Tibial artery (tissue), 4 donors: ENCODE measurements at regions not wholly inside any gene's neighbourhood (a gene's known extent, or its start where the extent isn't known, plus 50 kb on each side); places are given as distances from the start of the nearest gene placed in this dataset.

Source experiments
- DNase-seq, 2 donors: peaks; one replicate each; pipeline ENCODE4 v3.0.0-alpha.2; 2019
- H3K27ac ChIP-seq, 2 donors: fragments of 200-600 bp; sonication (generic) in 1 of 2; 1 replicate in 1 of 2; 2 replicates in 1 of 2; pipeline ENCODE4 v1.5.1; 2018 to 2019; ENCODE audit warnings: mild to moderate bottlenecking in 1 of 2
- H3K27me3 ChIP-seq, 2 donors: fragments of 200-600 bp; sonication (generic) in 1 of 2; one replicate each; pipeline versions ENCODE4 v1.5.1 to v1.6.0; 2016 to 2019
- H3K36me3 ChIP-seq, 3 donors: fragments of 200-600 bp; sonication (generic) in 2 of 3; one replicate each; pipeline ENCODE4 v1.5.1; 2016 to 2019; ENCODE audit warnings: mild to moderate bottlenecking in 2 of 3
- H3K4me1 ChIP-seq, 4 donors: fragments of 200-600 bp; sonication (generic) in 2 of 4; 1 replicate in 3 of 4; 2 replicates in 1 of 4; pipeline ENCODE4 v1.5.1; 2016 to 2019
- H3K4me3 ChIP-seq, 2 donors: fragments of 200-600 bp; sonication (generic) in 1 of 2; 1 replicate in 1 of 2; 2 replicates in 1 of 2; pipeline ENCODE4 v1.5.1; 2018 to 2019; ENCODE audit warnings: mild to moderate bottlenecking in 2 of 2
- H3K9me3 ChIP-seq, 3 donors: fragments of 200-600 bp; sonication (generic) in 1 of 3; one replicate each; pipeline ENCODE4 v1.5.1; 2016 to 2019
- intact Hi-C: fragments of 100-400 bp; cut with DNase I; formaldehyde crosslinking; loops from one replicate; pipeline ENCODE4 v1.15.0; 2023; ENCODE audit warnings: low total_unique reads
- TF ChIP-seq, protein P1 (sequence below), 2 experiments: fragments of 200-600 bp in 1 of 2; fragments of 450-650 bp in 1 of 2; IDR thresholded peaks; one replicate each; pipeline ENCODE4 v1.5.1; 2017 to 2019; ENCODE audit warnings: antibody characterized with exemption in 2 of 2, mild to moderate bottlenecking in 1 of 2, moderate library complexity in 1 of 2

GRCh38 chr2:146853741-146854444 lies 990.9 kb upstream of the ACVR2A start:
- Histone ChIP-seq H3K36me3 (no peaks in the 10 kb centered on the region), H3K9me3 (no peaks in the 10 kb centered on the region), H3K27me3 (no peaks in the 10 kb centered on the region), H3K4me1 (no peaks in the 10 kb centered on the region), H3K27ac (no peak overlapping the region), H3K4me3 (no peak overlapping the region)
- TF ChIP-seq, protein P1, sequence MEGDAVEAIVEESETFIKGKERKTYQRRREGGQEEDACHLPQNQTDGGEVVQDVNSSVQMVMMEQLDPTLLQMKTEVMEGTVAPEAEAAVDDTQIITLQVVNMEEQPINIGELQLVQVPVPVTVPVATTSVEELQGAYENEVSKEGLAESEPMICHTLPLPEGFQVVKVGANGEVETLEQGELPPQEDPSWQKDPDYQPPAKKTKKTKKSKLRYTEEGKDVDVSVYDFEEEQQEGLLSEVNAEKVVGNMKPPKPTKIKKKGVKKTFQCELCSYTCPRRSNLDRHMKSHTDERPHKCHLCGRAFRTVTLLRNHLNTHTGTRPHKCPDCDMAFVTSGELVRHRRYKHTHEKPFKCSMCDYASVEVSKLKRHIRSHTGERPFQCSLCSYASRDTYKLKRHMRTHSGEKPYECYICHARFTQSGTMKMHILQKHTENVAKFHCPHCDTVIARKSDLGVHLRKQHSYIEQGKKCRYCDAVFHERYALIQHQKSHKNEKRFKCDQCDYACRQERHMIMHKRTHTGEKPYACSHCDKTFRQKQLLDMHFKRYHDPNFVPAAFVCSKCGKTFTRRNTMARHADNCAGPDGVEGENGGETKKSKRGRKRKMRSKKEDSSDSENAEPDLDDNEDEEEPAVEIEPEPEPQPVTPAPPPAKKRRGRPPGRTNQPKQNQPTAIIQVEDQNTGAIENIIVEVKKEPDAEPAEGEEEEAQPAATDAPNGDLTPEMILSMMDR (IDR thresholded peaks at IDR 0.05), result no peak
- DNase-seq, result no peak
- intact Hi-C loops, result no loop called here

GRCh38 chr2:146852661-146853060 lies 992.2 kb upstream of the ACVR2A start:
- DNase-seq, result no peak
- no peaks in the 10 kb centered on the region for H3K9me3 ChIP-seq
- H3K27me3 ChIP-seq, result no peaks in the 10 kb centered on the region
- no peak overlapping the region for H3K4me3 ChIP-seq
- H3K4me1 ChIP-seq, result no peaks in the 10 kb centered on the region
- intact Hi-C loops, result no loop called here
- TF ChIP-seq, protein P1 (IDR thresholded peaks at IDR 0.05), result no peak
- no peaks in the 10 kb centered on the region for H3K36me3 ChIP-seq
- no peak overlapping the region for H3K27ac ChIP-seq

DNA sequence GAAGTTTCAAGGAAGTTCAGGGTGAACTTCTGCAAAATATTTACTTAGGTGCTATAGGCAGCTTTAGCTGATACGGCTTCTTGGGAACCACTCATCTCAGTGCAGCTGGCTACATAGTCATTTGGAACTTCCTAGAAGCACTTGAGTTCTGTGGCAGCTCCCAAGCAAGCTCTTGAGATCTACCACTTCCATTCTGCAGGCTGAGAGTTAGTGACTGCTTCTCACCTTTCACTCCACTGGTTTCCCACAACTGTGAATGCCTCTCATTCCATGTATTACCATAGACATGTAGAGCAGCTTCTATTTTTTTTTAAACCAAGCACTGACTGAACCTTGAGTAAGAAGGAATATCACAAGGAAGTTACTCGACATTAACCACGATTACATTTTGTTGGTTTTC lies 994.1 kb upstream of the ACVR2A start:
- H3K27me3 ChIP-seq, result no peaks in the 10 kb centered on the region
- H3K4me3 ChIP-seq, result no peak overlapping the region
- H3K27ac ChIP-seq, result no peak overlapping the region
- no peak for DNase-seq
- no peaks in the 10 kb centered on the region for H3K36me3 ChIP-seq
- H3K4me1 ChIP-seq, result no peaks in the 10 kb centered on the region
- intact Hi-C loops, result no loop called here
- H3K9me3 ChIP-seq, result no peaks in the 10 kb centered on the region
- TF ChIP-seq, protein P1 (IDR thresholded peaks at IDR 0.05), result no peak

- TF ChIP-seq, protein P1 (IDR thresholded peaks at IDR 0.05), result no peak
- Histone ChIP-seq H3K4me3 (no peak overlapping the region), H3K27me3 (no peaks in the 10 kb centered on the region), H3K27ac (no peak overlapping the region), H3K36me3 (no peaks in the 10 kb centered on the region), H3K4me1 (no peaks in the 10 kb centered on the region), H3K9me3 (no peaks in the 10 kb centered on the region)
- intact Hi-C loops, result no loop called here
- DNase-seq, result no peak
These were observed 997.0 kb upstream of the ACVR2A start for GRCh38 chr2:146847846-146848245.

GRCh38 chr2:146844226-146844990 lies 1000.4 kb upstream of the ACVR2A start:
- H3K36me3 ChIP-seq, result no peaks in the 10 kb centered on the region
- no peaks in the 10 kb centered on the region for H3K27me3 ChIP-seq
- H3K4me3 ChIP-seq, result no peak overlapping the region
- TF ChIP-seq, protein P1 (IDR thresholded peaks at IDR 0.05), result no peak
- intact Hi-C loops, result no loop called here
- H3K9me3 ChIP-seq, result no peaks in the 10 kb centered on the region
- DNase-seq, result no peak
- no peaks in the 10 kb centered on the region for H3K4me1 ChIP-seq
- H3K27ac ChIP-seq, result no peak overlapping the region
